ENCODE measurements at regions not wholly inside any gene's neighbourhood (a gene's known extent, or its start where the extent isn't known, plus 50 kb on each side); places are given as distances from the start of the nearest gene placed in this dataset.

DNA sequence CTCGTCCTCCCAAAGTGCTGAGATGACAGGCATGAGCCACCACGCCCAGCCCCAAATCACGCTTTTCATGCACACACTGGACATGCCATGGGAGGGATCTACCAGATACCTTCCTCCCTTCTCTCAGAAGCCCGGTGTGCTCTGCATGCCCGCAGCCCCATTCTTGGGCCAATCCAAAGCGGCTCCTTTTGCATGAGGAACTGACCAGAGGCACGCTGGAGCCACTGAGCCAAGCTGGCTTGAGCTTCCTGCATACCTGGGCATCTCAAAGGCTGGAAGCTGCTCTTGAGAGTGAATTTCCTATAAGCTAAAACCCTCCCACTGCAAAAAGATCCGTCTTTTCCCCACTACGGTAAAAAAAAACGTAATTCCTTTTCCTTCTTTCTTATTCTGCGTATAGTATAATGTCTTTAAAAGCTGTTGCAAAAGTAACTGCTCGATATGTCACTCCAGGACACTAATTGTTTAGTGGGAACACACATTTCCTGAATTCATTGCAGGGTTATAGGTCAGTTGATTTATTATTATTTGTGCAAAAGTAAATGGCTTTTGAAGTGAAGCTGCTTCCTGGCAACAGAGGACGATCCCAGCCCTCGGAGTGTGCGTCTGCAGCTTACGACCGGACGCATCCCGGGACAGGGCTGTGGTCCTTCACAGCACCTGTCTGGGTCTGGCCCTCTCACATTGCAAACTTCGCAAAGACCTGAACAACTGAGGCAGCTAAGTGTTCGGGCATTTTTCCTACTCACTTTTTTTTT is 61.8 kb upstream of the ETS2 start:
- no peak for DNase-seq

- DNase-seq, result no peak
These were observed 60.9 kb upstream of the ETS2 start for GRCh38 chr21:38744861-38745260.

- no peak for DNase-seq
These were observed 57.9 kb upstream of the ETS2 start for GRCh38 chr21:38747810-38748209.

GRCh38 chr21:38751379-38752050 is 54.2 kb upstream of the ETS2 start:
- no peak for DNase-seq

- no peak for DNase-seq
These were observed 53.7 kb upstream of the ETS2 start for GRCh38 chr21:38752051-38752505.

DNA sequence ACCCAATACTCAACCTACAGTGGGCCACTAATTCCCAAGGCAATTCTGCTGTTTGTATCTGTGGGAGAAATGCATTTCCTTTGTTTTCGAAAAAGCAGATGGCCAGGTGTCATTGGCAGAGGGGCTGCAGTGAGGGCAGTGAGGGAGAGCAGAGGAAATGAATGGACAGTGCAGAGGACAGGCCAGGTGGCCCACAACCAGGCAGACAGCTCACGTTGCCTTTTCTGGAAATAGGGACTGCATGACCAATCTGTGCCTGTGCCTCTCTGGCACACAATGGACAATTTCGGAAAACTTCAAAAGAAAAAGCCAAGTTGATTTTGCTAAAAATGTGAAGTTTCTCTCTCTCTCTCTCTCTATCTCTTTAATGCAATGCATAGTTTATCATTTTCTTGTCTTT is 52.6 kb upstream of the ETS2 start:
- no peak for DNase-seq

- no peak for DNase-seq
These were observed 52.2 kb upstream of the ETS2 start for GRCh38 chr21:38753557-38753971.

Data from activated naive CD4-positive, alpha-beta T cell (primary cell).